Stomach (tissue), 8 donors: ENCODE measurements at regions not wholly inside any gene's neighbourhood (a gene's known extent, or its start where the extent isn't known, plus 50 kb on each side); places are given as distances from the start of the nearest gene placed in this dataset.
A peak's percentile ranks its signal among the peaks of the same experiment; 100 is the strongest.
"Not testable (repeated sequence)": the region's sequence is repeated elsewhere in the genome, so short reads cannot be mapped to it uniquely, and the experiment has no call there.

Source experiments
- DNase-seq, 2 donors: peaks; one replicate each; pipeline versions ENCODE4 v3.0.0 to v3.0.0-alpha.2; 2013 to 2019
- H3K27ac ChIP-seq, 5 donors: fragments of 200-600 bp in 4 of 5; sonication (generic) in 4 of 5; one replicate each; pipeline ENCODE4 v1.5.1; 2013 to 2019; ENCODE audit warnings: mild to moderate bottlenecking in 1 of 5, moderate library complexity in 1 of 5
- H3K27me3 ChIP-seq, 3 donors: fragments of 200-600 bp; sonication (generic); one replicate each; pipeline ENCODE4 v1.5.1; 2017 to 2019; ENCODE audit warnings: mixed run types in 1 of 3
- H3K36me3 ChIP-seq, 4 donors: fragments of 200-600 bp; sonication (generic); 1 replicate in 3 of 4; 2 replicates in 1 of 4; pipeline ENCODE4 v1.5.1; 2016 to 2019
- H3K4me1 ChIP-seq, 4 donors: fragments of 200-600 bp; sonication (generic); one replicate each; pipeline ENCODE4 v1.5.1; 2016 to 2019
- H3K4me3 ChIP-seq, 4 donors: fragments of 200-600 bp; sonication (generic) in 3 of 4; one replicate each; pipeline ENCODE4 v1.5.1; 2016 to 2019; ENCODE audit warnings: mild to moderate bottlenecking in 1 of 4
- H3K9me3 ChIP-seq, 4 donors: fragments of 200-600 bp; sonication (generic); one replicate each; pipeline ENCODE4 v1.5.1; 2016 to 2019
- EP300 ChIP-seq: sonication (generic); formaldehyde crosslinking; IDR thresholded peaks from one replicate; pipeline ENCODE4 v1.6.1; 2017; ENCODE audit warnings: antibody characterized with exemption
- POLR2A ChIP-seq, 4 donors: fragments of 450-650 bp; IDR thresholded peaks; one replicate each; pipeline ENCODE4 v1.6.1; 2016; ENCODE audit warnings: antibody characterized with exemption in 4 of 4, control low read depth in 2 of 4, mild to moderate bottlenecking in 1 of 4, moderate library complexity in 1 of 4
- POLR2AphosphoS5 ChIP-seq, 3 donors: sonication (generic); formaldehyde crosslinking; IDR thresholded peaks; one replicate each; pipeline ENCODE4 v1.6.1; 2016; ENCODE audit warnings: antibody characterized with exemption in 3 of 3
- WGBS, 5 donors: extraction: QIAGEN DNeasy Blood & Tissue Kit in 3 of 5; methylation state at CpG; one replicate each; pipeline versions ENCODE4 v1.1.5 to v1.1.7; 2013 to 2018; 5-methylcytosine and 5-hydroxymethylcytosine counted together
- intact Hi-C: fragments of 100-400 bp; cut with DNase I; formaldehyde crosslinking; loops from one replicate; pipeline ENCODE4 v1.15.1; 2023; ENCODE audit warnings: low total_unique reads
- TF ChIP-seq, protein P1 (sequence below), 7 experiments: fragments of 450-650 bp in 4 of 7; fragments of 200-600 bp in 3 of 7; sonication (generic) in 3 of 7; IDR thresholded peaks; one replicate each; pipeline ENCODE4 v1.5.1; 2016 to 2019; ENCODE audit warnings: antibody characterized with exemption in 7 of 7, control low read depth in 2 of 7, mild to moderate bottlenecking in 1 of 7
- donor health status: healthy with polysubstance abuse.
- donor health status: Bipolar disorder and iron deficiency.
- donor health status: healthy.

DNA sequence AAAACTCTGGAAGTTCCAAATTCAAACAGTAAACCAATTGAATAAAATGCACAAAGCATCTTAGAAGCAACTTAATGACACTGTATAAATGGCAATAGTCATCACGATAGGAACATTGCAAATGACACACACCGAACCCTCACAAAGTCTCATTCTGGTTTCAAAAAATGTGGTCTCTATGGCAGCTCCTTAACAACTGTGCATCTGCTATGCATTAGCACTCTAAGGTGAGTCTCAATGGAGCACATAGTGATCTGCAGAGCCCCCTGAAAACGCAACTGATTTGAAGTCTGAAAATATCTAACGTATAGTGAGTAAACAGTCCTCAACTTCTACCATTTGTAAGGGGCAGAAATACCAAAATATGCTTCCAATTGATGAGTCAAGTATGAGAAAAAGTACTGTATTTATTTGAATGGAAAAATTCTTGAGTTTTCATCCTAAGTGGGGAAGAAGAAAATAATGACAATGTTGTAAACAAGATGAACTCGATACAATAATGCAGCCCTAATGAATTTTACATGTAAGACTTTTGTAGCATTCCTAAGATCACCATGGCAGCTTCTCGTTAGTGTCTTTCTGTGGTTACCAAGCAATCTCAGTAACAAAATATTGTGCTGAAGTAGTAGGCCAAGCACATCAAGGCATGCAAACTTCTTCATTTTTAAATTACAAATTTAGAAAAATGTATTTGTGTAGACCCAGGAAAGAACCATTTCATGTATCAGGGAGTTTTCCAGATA lies 517.5 kb upstream of the FAM174A start:
- Histone ChIP-seq H3K4me1 (no peaks in the 10 kb centered on the region), H3K27me3 (no peaks in the 10 kb centered on the region), H3K27ac (no peak overlapping the region), H3K9me3 (no peaks in the 10 kb centered on the region), H3K4me3 (no peak overlapping the region), H3K36me3 (no peaks in the 10 kb centered on the region)
- DNase-seq: no peak
- TF ChIP-seq POLR2A (IDR thresholded peaks at IDR 0.05): no peak
- TF ChIP-seq POLR2AphosphoS5 (IDR thresholded peaks at IDR 0.05): no peak
- TF ChIP-seq, protein P1, sequence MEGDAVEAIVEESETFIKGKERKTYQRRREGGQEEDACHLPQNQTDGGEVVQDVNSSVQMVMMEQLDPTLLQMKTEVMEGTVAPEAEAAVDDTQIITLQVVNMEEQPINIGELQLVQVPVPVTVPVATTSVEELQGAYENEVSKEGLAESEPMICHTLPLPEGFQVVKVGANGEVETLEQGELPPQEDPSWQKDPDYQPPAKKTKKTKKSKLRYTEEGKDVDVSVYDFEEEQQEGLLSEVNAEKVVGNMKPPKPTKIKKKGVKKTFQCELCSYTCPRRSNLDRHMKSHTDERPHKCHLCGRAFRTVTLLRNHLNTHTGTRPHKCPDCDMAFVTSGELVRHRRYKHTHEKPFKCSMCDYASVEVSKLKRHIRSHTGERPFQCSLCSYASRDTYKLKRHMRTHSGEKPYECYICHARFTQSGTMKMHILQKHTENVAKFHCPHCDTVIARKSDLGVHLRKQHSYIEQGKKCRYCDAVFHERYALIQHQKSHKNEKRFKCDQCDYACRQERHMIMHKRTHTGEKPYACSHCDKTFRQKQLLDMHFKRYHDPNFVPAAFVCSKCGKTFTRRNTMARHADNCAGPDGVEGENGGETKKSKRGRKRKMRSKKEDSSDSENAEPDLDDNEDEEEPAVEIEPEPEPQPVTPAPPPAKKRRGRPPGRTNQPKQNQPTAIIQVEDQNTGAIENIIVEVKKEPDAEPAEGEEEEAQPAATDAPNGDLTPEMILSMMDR (IDR thresholded peaks at IDR 0.05): no peak
- TF ChIP-seq EP300: no peak
- 76 to 82% (median 79%) methylated on average over 6 of the region's 6 CpGs for WGBS, 5 donors
- intact Hi-C loops: no loop called here

DNA sequence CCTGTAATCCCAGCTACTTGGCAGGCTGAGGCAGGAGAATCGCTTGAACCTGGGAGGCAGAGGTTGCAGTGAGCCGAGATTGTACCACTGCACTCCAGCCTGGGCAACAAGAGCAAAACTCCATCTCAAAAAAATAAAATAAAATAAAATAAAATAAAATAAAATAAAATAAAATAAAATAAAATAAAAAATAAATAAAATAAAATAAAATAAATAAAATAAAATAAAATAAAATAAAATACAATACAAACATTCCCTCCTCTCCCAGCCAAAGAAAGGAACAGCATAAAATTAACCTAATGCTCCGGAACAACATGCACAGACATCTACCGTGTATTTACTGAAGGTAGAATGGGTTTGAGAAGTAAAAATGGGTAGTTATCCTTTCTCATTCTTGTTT lies 521.9 kb upstream of the FAM174A start:
- H3K4me1 ChIP-seq, intact Hi-C loops, DNase-seq, H3K27me3 ChIP-seq, H3K9me3 ChIP-seq, H3K27ac ChIP-seq, H3K36me3 ChIP-seq, H3K4me3 ChIP-seq: not testable (repeated sequence)
- WGBS, 5 donors: 81 to 95% (median 89%) methylated on average over 4 of the region's 4 CpGs

DNA sequence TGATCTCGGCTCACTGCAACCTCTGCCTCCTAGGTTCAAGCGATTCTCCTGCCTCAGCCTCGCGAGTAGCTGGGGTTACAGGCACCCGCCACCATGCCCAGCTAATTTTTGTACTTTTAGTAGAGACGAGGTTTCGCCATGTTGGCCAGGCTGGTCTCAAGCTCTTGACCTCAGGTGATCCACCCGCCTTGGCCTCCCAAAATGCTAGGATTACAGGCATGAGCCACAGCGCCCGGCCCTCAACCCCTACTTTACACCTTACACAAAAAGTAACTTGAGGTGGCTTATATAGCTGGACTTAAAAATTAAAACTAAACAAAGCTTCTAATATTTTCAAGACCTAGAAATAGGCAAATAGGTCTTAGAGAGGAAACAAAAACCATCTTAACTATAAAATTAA lies 524.0 kb upstream of the FAM174A start:
- H3K36me3 ChIP-seq, intact Hi-C loops, DNase-seq, H3K4me3 ChIP-seq, H3K4me1 ChIP-seq, H3K27me3 ChIP-seq, H3K27ac ChIP-seq, H3K9me3 ChIP-seq: not testable (repeated sequence)
- WGBS, 5 donors: 92 to 98% (median 92%) methylated on average over 10 of the region's 10 CpGs

DNA sequence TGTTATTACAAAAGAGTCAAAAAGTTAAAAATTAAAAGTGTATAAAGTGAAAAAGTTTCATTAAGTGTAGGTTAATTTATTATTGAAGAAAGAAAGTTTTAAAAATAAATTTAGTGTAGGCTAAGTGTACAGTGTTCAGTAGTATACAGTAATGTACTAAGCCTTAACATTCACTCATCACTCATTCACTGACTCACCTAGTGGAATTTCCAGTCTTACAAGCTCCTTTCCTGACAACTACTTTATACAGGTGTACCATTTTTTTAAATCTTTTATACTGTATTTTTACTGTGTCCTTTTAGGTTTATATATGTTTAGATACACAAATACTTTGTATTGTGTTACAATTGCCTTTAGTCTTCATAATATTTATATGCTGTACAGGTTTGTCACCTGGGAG lies 530.2 kb upstream of the FAM174A start:
- no peak overlapping the region for H3K4me3 ChIP-seq
- no peak for TF ChIP-seq POLR2AphosphoS5 (IDR thresholded peaks at IDR 0.05)
- TF ChIP-seq EP300: no peak
- TF ChIP-seq POLR2A (IDR thresholded peaks at IDR 0.05): no peak
- TF ChIP-seq, protein P1 (IDR thresholded peaks at IDR 0.05): no peak
- intact Hi-C loops: no loop called here
- no peaks in the 10 kb centered on the region for H3K9me3 ChIP-seq
- H3K36me3 ChIP-seq: no peaks in the 10 kb centered on the region
- no peaks in the 10 kb centered on the region for H3K27me3 ChIP-seq
- no peak overlapping the region for H3K27ac ChIP-seq
- no peaks in the 10 kb centered on the region for H3K4me1 ChIP-seq
- peak in 1 of 2 donors; percentile 7 for DNase-seq

DNA sequence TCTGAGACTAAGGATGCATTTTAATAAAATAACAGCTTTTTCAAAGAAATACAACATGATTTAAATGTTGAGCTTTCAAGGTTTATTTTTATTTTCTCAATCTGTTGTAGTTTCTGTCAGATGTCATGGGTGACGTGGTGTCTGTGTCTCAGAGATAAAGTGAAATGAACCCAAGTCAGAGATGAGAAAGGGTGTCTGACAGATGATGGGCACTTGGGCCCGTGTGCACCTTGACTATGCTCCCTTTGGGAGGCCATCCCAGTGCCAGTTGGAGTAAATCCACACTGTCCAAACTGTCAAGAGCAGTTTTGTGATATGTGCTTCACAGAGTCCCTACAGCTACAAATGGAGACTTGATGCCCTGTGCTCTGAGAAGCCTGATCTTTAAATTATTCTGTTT lies 536.9 kb upstream of the FAM174A start:
- Histone ChIP-seq H3K27ac (no peak overlapping the region), H3K9me3 (no peaks in the 10 kb centered on the region), H3K4me1 (no peaks in the 10 kb centered on the region), H3K27me3 (no peaks in the 10 kb centered on the region), H3K36me3 (no peaks in the 10 kb centered on the region), H3K4me3 (no peak overlapping the region)
- intact Hi-C loops: no loop called here
- DNase-seq: no peak
- WGBS, 5 donors: 51 to 62% (median 52%) methylated on average over 2 of the region's 2 CpGs
- TF ChIP-seq, protein P1 (IDR thresholded peaks at IDR 0.05): no peak
- no peak for TF ChIP-seq EP300
- TF ChIP-seq POLR2AphosphoS5 (IDR thresholded peaks at IDR 0.05): no peak
- TF ChIP-seq POLR2A (IDR thresholded peaks at IDR 0.05): no peak
